8988T (cell line): ENCODE measurements at regions not wholly inside any gene's neighbourhood (a gene's known extent, or its start where the extent isn't known, plus 50 kb on each side); places are given as distances from the start of the nearest gene placed in this dataset.

ENCODE experiments used
- DNase-seq: peaks from one replicate; pipeline ENCODE4 v3.0.0; 2011

DNA sequence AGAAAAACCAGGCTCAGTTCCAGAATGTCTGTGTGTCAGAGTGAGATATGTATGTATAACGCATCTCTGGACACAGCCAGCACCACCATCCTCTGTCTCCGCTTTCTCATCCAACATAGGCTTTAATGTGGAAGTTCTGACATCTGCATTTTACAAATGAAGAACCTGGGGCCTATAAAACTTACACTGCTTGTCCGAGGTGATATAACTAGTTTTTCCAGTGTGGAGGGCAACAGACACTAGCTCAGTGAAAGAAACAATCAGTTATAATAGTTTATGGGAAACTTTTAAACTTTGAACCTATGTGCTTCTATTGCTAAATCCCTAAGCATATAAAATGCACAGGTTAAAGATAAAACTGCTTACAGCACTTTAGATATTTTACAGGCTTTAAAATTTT, 208.7 kb downstream of the CRPPA start:
- no peak for DNase-seq

DNA sequence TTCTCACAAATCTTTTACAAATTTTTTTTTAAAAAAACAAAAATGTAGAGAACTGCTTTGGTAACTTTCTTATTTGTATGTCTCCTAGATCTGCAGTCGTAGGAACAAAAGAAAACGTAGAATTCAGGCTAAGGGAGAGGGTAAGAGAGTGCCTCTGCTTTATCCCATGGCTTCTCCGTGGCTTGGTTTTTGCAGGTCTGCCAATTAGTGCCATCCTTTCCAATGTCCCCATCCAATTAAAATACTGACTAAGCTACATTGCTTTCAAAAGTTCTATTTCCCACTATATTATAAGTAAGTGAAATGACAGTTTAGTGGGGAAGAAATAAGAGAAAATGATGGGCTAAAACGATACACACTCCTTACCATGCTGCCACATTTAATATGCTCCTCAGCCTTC, 209.3 kb downstream of the CRPPA start:
- DNase-seq = no peak

DNA sequence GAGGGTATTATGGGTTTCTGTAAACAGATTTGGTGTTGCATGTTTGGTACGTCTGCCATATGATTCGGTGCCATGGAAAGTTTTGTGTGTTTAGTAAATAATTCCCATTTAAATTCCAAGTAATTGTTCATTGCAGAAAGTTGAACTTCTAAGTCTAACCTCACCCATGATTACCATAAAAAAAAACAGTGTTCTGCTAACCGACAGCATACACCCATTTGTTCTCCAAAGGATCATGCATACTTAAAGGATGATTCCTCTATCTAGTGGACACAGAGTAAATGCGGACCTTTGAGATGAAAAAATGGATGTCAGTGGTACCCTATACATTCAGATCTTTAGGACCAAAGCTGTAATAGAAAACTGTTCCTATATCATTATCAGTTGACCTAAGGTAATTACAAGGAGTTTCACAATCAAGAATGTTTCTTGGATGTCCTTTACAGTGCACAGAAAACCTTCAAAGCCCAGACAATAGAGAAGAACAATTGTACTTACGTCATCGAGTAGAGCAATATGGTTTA, 209.9 kb downstream of the CRPPA start:
- no peak for DNase-seq

- no peak for DNase-seq
These were observed 211.2 kb downstream of the CRPPA start for GRCh38 chr7:16210171-16210570.

GRCh38 chr7:16207321-16207720, 214.0 kb downstream of the CRPPA start:
- no peak for DNase-seq

DNA sequence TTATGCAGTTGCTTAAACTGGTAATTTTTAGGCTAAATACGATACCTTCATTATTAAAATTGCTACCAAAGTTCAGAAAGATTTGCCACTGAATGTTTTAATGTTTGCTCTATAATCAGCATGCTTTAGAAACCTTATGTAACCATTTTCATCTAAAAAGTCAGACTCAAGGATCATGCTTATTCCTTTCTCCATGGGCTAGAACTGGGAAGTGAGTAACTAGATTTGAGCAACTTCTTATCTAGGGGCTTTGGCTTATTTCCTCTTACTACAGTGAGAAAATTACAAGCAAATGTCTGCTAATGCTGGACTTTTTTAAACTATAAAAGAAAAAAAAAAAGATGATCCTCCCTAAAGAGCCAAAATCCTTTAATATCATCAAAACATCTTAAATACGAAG, 215.9 kb downstream of the CRPPA start:
- DNase-seq = no peak

GRCh38 chr7:16204953-16205352, 216.4 kb downstream of the CRPPA start:
- no peak for DNase-seq

GRCh38 chr7:16203065-16203464, 218.3 kb downstream of the CRPPA start:
- no peak for DNase-seq

- no peak for DNase-seq
These were observed 219.0 kb downstream of the CRPPA start for GRCh38 chr7:16202303-16202702.

- DNase-seq = no peak
These were observed 220.7 kb downstream of the CRPPA start for GRCh38 chr7:16200591-16200990.

- DNase-seq = no peak
These were observed 227.7 kb downstream of the CRPPA start for GRCh38 chr7:16193631-16194030.

GRCh38 chr7:16189026-16189715, 232.2 kb downstream of the CRPPA start:
- DNase-seq = no peak

- DNase-seq = no peak
These were observed 234.2 kb downstream of the CRPPA start for GRCh38 chr7:16187131-16187530.

DNA sequence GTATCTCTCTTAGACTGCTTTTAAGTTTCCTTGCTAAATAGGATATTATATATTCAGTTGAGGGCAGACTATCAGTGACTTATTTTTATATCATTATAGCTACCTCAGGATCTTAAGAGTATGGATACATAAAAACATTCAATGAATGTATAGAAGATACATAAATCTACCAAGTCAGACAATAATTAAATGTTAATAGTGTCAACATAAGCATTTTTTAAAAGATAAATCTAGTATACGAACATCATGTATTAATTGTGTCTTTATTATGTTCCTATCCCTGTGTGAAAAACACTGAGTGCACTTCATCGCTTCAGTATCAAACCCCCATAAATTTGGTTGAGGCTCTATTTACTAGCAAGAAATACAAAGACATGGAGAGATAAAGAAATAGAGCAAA, 242.8 kb downstream of the CRPPA start:
- no peak for DNase-seq

DNA sequence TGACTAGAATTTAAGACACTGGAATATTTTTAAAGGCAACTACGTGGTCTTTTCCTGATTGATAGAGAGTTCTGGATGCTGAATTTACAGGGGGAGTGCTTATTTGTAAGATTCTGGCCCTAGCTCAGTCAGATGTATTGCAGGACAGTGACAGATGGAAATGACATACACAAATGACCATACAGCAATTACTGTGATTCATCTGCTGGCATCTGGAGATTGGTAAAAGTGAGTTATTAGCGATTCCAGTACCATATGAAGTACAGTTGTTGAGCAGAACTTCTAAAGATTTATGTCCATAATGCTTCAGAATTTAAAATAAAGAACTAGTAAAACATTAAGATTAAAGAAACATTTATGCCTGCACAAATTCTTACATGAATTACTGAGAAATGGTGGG, 243.2 kb downstream of the CRPPA start:
- no peak for DNase-seq

DNA sequence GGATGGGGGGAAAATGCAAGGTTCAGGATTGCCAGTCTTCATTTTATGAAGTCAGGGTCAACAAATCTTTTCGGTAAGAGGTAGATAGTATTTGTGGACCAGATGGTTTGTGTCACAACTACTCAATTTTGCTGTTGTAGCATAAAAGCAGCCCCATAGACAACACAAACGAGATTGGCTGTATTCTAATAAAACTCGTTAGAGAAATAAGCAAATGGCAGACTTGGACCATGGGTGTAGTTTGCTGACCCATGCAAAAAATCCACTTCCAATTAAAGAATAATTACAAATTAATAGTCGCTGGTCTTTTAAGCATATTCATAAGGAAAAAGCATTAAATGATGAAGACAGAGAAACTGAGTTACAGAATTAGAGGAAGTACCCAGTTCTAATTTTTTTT, 247.1 kb downstream of the CRPPA start:
- no peak for DNase-seq

DNA sequence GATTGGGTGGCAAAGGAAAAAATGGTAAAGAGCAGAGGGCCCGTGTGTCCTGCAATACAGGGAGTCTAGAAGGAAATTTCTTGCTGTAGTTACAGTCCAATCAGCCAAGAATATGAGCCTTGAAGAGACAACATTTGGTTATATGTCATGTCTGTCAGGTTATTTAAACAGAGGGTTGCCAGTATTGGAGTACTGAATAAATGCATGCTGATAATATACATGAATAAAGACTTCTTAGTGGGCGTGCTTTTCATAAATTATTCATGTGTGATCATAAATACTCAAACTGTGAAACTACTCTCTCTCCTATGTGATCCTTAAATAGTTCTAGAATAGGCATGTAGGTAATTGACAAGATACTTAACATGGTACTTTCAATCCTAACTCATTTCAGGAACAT, 249.0 kb downstream of the CRPPA start:
- DNase-seq = no peak

DNA sequence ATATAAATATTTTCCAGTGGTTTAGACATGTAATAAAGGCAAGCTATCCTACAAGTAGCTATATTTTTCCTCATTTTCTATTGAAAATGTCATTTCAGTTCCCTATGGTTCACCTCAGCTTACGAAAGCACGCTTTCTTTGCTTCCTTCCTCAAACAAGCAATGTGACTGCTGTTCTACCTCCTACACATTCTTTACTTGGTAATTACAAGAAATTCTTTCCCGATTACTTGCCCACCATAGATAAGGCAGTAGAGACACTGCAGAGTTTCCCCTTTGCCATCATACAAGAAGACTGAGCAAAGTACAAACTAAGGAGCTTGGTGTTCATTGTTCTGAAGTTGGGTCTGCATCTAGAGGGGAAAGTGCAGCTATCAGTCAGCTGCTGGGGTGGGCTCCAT, 249.4 kb downstream of the CRPPA start:
- DNase-seq = no peak

DNA sequence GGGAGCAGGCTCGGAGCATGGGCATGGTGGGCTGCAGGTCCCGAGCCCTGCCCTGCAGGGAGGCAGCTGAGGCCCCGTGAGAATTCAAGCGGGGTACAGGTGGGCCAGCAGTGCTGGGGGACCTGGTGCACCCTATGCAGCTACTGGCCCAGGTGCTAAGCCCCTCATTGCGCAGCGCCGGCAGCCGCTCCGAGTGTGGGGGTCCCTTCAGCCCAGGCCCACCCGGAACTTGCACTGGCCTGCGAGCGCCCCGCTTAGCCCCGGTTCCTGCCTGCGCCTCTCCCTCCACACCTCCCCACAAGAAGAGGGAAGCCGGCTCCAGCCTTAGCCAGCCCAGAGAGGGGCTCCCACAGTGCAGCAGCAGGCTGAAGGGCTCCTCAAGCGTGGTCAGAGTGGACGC, 250.7 kb downstream of the CRPPA start:
- DNase-seq = no peak

- no peak for DNase-seq
These were observed 251.8 kb downstream of the CRPPA start for GRCh38 chr7:16169537-16169936.

DNA sequence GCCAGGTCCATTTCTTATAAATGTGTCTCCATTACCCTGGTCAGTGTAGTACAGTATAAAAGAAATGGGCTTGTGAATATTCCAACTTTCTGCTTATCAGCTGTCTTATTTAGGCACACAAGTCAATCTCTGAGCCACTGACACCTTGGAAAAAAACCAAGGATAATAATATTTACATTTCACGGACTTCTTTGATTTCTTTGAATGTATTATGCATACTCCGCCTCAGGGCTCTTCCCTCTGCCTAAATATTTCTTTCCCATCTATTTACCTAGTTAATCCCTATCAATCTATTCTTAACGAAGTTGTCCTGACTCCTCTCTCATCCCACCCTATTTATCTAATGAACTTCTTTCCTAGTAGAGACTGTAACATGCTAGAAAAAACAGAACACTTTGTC, 253.8 kb downstream of the CRPPA start:
- no peak for DNase-seq

GRCh38 chr7:16144361-16144760, 277.0 kb downstream of the CRPPA start:
- no peak for DNase-seq

DNA sequence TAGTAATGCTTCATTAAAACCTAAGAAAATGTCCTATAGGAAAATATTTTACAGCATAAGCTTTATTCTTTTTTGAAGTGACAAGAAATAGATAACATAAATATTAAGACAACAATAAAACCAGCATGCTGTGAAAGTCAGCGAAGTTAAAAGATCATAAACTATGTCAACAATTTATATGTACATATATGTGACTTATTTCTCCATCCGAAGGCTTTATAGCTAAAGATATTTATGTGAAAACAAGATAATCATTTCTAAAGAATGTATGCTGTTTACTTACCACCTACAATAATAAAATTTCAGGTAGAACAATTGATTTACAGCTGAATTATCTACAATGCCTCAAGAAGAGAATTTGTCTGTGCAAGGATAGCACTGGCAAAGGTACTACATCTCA, 283.4 kb downstream of the CRPPA start:
- DNase-seq = no peak

DNA sequence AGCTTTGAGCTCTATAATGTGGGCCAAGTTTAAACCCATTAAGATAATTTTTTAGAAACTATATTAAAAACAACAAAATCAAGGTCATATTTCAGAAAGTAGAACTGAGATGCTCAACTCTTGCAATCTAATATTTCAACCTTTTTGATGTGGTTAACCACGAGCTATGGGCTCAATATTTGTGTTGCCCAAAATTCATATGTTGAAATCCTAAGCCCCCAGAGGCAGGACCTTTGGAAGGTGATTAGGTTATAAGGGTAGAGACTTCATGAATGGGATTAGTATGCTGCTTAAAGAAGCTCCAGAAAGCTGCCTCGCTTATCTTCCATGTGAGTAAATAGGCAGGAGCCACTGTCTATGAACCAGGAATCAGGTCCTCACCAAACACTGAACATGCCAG, 284.4 kb downstream of the CRPPA start:
- DNase-seq = no peak

DNA sequence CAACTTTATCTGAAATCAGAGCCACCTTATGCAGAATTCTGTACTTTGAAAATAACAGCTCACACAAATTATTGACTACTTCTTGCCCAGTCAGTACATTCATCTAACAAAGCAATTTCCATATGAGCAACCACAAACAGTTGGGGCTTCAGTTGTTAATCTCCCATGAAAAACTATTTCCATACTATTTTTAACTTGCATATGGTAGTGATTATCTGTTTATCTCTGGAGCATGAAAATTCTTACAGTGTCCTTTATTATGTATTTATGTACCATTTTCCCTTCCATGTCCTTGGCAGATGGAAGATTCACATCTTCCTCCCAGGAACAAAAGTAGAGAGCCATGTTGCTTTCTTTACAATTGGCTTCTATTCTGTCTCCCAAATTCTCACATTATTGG, 285.7 kb downstream of the CRPPA start:
- DNase-seq = no peak
